HL-60 (cell line): ENCODE measurements at regions not wholly inside any gene's neighbourhood (a gene's known extent, or its start where the extent isn't known, plus 50 kb on each side); places are given as distances from the start of the nearest gene placed in this dataset.

Experiments
- DNase-seq, 2 experiments: peaks; one replicate each; pipeline ENCODE4 v3.0.0-alpha.2; 2010 to 2020; ENCODE audit warnings: low read depth in 1 of 2, low spot score in 1 of 2
- H3K27ac ChIP-seq: fragments of 250-450 bp; sonication (Bioruptor Pico); replicated peaks from 2 replicates; pipeline ENCODE4 v1.5.1; 2020; ENCODE audit warnings: mild to moderate bottlenecking, moderate library complexity
- H3K27me3 ChIP-seq: fragments of 250-450 bp; sonication (Bioruptor Pico); 2 replicates; pipeline ENCODE4 v1.5.1; 2021; ENCODE audit warnings: mild to moderate bottlenecking, moderate library complexity; ENCODE audit not compliant: insufficient read depth, poor library complexity, severe bottlenecking
- H3K4me3 ChIP-seq: replicated peaks from 2 replicates; pipeline ENCODE4 v1.5.1; 2011; ENCODE audit warnings: mild to moderate bottlenecking, control low read depth, low read length; ENCODE audit not compliant: insufficient read depth
- GABPA ChIP-seq: IDR thresholded peaks from 2 replicates; pipeline ENCODE4 v1.6.1; 2012; ENCODE audit warnings: low read depth
- POLR2AphosphoS5 ChIP-seq: IDR thresholded peaks from 2 replicates; pipeline ENCODE4 v1.6.1; 2012; ENCODE audit warnings: low read depth
- SPI1 ChIP-seq: IDR thresholded peaks from 2 replicates; pipeline ENCODE4 v1.6.1; 2012; ENCODE audit warnings: low read depth, mild to moderate bottlenecking, borderline replicate concordance
- TF ChIP-seq, protein P1 (sequence below): IDR thresholded peaks from 2 replicates; pipeline ENCODE4 v1.6.1; 2012; ENCODE audit warnings: low read depth; ENCODE audit not compliant: insufficient replicate concordance
- TF ChIP-seq, protein P2 (sequence below): IDR thresholded peaks from one replicate; pipeline ENCODE4 v1.5.1; 2011; ENCODE audit warnings: low read length, control low read depth, inconsistent platforms; ENCODE audit not compliant: insufficient read depth

- no peak for DNase-seq
- no peak for TF ChIP-seq POLR2AphosphoS5
- TF ChIP-seq SPI1: no peak
- TF ChIP-seq GABPA: no peak
- TF ChIP-seq, protein P1, sequence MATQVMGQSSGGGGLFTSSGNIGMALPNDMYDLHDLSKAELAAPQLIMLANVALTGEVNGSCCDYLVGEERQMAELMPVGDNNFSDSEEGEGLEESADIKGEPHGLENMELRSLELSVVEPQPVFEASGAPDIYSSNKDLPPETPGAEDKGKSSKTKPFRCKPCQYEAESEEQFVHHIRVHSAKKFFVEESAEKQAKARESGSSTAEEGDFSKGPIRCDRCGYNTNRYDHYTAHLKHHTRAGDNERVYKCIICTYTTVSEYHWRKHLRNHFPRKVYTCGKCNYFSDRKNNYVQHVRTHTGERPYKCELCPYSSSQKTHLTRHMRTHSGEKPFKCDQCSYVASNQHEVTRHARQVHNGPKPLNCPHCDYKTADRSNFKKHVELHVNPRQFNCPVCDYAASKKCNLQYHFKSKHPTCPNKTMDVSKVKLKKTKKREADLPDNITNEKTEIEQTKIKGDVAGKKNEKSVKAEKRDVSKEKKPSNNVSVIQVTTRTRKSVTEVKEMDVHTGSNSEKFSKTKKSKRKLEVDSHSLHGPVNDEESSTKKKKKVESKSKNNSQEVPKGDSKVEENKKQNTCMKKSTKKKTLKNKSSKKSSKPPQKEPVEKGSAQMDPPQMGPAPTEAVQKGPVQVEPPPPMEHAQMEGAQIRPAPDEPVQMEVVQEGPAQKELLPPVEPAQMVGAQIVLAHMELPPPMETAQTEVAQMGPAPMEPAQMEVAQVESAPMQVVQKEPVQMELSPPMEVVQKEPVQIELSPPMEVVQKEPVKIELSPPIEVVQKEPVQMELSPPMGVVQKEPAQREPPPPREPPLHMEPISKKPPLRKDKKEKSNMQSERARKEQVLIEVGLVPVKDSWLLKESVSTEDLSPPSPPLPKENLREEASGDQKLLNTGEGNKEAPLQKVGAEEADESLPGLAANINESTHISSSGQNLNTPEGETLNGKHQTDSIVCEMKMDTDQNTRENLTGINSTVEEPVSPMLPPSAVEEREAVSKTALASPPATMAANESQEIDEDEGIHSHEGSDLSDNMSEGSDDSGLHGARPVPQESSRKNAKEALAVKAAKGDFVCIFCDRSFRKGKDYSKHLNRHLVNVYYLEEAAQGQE: no peak
- TF ChIP-seq, protein P2, sequence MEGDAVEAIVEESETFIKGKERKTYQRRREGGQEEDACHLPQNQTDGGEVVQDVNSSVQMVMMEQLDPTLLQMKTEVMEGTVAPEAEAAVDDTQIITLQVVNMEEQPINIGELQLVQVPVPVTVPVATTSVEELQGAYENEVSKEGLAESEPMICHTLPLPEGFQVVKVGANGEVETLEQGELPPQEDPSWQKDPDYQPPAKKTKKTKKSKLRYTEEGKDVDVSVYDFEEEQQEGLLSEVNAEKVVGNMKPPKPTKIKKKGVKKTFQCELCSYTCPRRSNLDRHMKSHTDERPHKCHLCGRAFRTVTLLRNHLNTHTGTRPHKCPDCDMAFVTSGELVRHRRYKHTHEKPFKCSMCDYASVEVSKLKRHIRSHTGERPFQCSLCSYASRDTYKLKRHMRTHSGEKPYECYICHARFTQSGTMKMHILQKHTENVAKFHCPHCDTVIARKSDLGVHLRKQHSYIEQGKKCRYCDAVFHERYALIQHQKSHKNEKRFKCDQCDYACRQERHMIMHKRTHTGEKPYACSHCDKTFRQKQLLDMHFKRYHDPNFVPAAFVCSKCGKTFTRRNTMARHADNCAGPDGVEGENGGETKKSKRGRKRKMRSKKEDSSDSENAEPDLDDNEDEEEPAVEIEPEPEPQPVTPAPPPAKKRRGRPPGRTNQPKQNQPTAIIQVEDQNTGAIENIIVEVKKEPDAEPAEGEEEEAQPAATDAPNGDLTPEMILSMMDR: no peak
- Histone ChIP-seq H3K27me3 (peaks cover 5% of the 10 kb centered on the region), H3K4me3 (no peak overlapping the region), H3K27ac (no peak overlapping the region)
Observed at GRCh38 chr19:41501854-41502253, 58.9 kb downstream of the ERICH4 start.

DNA sequence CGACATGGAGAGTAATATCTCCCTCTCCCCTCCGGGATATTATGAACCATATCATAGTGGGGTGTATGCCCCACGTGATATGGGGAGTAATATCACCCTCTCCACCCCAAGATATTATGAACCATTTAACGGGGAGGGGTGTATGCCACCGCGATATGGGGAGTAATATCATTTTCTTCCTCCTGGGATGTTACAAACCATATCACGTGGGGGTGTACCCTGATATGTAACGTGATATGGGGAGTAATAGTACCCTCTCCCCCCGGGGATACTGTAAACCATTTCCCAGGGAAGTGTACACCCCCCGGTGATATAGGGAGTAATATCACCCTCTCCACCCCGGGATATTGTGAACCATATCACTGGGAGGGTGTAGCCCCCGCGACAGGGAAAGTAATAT is 62.1 kb downstream of the ERICH4 start:
- no peak overlapping the region for H3K27ac ChIP-seq
- no peak for DNase-seq
- no peak overlapping the region for H3K4me3 ChIP-seq
- H3K27me3 ChIP-seq: peaks cover 2% of the 10 kb centered on the region
- TF ChIP-seq, protein P1: no peak
- TF ChIP-seq SPI1 (no peak), GABPA (no peak), POLR2AphosphoS5 (no peak)
- TF ChIP-seq, protein P2: no peak

- H3K4me3 ChIP-seq: no peak overlapping the region
- TF ChIP-seq POLR2AphosphoS5 (no peak), SPI1 (no peak), GABPA (no peak)
- TF ChIP-seq, protein P1: no peak
- TF ChIP-seq, protein P2: no peak
- no peak for DNase-seq
- peaks cover 7% of the 10 kb centered on the region for H3K27me3 ChIP-seq
- no peak overlapping the region for H3K27ac ChIP-seq
Observed at GRCh38 chr19:41510484-41510883, 65.5 kb upstream of the CEACAM21 start.
